ENCODE measurements at regions not wholly inside any gene's neighbourhood (a gene's known extent, or its start where the extent isn't known, plus 50 kb on each side); places are given as distances from the start of the nearest gene placed in this dataset.

GRCh38 chr14:103217538-103217937 lies 94.3 kb downstream of the TNFAIP2 start:
- no peak for TF ChIP-seq CTCF (IDR thresholded peaks at IDR 0.05)
- no peak for TF ChIP-seq ZFX (IDR thresholded peaks at IDR 0.05; ENCODE audit: borderline replicate concordance)
